ENCODE measurements at regions not wholly inside any gene's neighbourhood (a gene's known extent, or its start where the extent isn't known, plus 50 kb on each side); places are given as distances from the start of the nearest gene placed in this dataset.

DNA sequence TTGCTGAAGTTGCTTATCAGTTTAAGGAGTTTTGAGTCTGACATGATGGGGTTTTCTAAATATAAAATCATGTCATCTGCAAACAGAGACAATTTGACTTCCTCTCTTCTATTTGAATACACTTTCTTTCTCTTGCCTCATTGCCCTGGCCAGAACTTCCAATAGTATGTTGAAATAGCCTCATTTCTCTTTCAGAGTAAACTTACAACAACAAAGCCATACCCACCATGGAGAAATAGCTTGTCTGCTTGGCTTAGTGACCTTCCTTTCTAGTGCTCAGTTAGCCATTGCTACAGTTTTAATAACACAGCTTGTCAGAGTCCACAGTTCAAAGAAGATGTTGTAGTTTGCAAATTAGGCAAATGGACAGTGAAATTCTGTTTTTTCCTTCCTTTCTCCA is 228.0 kb downstream of the ETAA1 start:
- TF ChIP-seq, protein P1, sequence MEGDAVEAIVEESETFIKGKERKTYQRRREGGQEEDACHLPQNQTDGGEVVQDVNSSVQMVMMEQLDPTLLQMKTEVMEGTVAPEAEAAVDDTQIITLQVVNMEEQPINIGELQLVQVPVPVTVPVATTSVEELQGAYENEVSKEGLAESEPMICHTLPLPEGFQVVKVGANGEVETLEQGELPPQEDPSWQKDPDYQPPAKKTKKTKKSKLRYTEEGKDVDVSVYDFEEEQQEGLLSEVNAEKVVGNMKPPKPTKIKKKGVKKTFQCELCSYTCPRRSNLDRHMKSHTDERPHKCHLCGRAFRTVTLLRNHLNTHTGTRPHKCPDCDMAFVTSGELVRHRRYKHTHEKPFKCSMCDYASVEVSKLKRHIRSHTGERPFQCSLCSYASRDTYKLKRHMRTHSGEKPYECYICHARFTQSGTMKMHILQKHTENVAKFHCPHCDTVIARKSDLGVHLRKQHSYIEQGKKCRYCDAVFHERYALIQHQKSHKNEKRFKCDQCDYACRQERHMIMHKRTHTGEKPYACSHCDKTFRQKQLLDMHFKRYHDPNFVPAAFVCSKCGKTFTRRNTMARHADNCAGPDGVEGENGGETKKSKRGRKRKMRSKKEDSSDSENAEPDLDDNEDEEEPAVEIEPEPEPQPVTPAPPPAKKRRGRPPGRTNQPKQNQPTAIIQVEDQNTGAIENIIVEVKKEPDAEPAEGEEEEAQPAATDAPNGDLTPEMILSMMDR (conservative IDR thresholded peaks at IDR 0.05; ENCODE audit: low read depth, low read length): no peak
- TF ChIP-seq EZH2 (IDR thresholded peaks at IDR 0.05; ENCODE audit: borderline replicate concordance, low read depth, low read length, poor library complexity, severe bottlenecking): no peak
